ENCODE measurements at regions not wholly inside any gene's neighbourhood (a gene's known extent, or its start where the extent isn't known, plus 50 kb on each side); places are given as distances from the start of the nearest gene placed in this dataset.

DNA sequence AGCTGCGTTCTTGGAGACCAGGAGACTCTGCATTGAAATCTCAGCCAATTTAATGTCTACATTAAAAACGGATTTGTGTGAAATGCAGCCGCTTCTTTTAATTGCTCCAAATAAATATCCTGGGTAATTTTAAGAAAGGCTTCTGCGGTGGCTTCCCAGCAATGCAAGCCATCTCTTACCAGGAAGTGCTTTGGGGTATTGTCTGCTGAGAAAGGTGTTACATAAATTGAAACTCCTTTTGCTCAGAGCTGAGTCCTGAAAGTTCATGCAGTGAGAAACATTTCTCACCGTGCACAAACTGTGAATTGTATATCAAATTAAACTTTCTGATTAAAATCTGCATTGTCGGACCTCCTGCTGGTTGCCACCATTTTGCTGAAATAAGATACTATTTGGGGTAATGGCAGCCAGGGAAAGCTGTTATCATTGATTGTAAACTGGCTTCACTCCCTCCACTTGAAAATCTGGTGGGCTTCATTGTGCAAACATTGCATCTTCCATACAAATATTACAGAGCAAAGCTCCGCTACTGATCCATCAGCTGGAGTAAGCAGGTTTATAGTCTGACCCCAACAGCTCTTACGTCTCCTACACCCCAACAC is 59.5 kb downstream of the ZIC5 start:
- no peak overlapping the region for H3K4me3 ChIP-seq (ENCODE audit: low read depth, low read length)
- TF ChIP-seq, protein P1, sequence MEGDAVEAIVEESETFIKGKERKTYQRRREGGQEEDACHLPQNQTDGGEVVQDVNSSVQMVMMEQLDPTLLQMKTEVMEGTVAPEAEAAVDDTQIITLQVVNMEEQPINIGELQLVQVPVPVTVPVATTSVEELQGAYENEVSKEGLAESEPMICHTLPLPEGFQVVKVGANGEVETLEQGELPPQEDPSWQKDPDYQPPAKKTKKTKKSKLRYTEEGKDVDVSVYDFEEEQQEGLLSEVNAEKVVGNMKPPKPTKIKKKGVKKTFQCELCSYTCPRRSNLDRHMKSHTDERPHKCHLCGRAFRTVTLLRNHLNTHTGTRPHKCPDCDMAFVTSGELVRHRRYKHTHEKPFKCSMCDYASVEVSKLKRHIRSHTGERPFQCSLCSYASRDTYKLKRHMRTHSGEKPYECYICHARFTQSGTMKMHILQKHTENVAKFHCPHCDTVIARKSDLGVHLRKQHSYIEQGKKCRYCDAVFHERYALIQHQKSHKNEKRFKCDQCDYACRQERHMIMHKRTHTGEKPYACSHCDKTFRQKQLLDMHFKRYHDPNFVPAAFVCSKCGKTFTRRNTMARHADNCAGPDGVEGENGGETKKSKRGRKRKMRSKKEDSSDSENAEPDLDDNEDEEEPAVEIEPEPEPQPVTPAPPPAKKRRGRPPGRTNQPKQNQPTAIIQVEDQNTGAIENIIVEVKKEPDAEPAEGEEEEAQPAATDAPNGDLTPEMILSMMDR (conservative IDR thresholded peaks at IDR 0.05; ENCODE audit: low read depth, low read length) = no peak
- no peak for DNase-seq (ENCODE audit: low read depth)

DNA sequence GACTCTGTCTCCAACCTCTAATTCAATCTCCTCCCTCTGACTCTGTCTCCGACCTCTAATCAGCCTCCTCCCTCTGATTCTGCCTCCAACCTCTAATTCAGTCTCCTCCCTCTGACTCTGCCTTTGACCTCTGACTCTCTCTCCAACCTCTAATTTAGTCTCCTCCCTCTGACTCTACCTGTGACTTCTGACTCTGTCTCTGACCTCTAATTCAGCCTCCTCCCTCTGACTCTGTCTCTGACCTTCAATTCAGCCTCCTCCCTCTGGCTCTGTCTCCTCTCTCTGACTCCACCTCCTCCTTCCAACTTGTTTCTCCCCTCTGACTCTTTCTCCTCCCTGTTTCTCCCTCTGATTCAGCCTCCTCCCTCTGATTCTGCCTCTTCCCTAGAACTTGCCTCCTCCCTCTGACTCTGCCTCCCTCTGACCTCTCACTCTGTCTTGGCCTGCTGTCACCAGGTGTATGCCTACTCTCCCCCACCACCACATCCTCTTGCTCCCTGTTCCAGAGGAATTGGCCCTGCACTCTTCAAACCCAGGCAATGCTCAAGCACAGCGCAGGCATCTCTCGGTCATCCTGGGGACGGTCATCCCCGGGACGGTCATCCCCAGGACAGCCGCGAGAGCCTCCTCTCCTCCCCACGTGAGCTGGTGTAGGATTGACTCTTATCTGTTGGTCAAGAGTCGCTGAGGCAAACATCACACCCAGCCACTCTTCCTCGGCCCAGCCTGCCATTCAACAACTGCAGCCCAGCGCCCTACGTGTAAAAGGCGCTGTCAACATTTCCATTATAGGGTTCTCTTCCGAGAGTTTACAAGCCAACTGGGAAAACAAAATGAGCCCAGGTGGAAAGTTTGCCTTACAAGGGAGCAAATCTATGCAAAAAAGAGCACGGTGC is 60.2 kb downstream of the ZIC5 start:
- TF ChIP-seq, protein P1 (conservative IDR thresholded peaks at IDR 0.05; ENCODE audit: low read depth, low read length) = no peak
- no peak for DNase-seq (ENCODE audit: low read depth)
- H3K4me3 ChIP-seq (ENCODE audit: low read depth, low read length) = no peak overlapping the region

DNA sequence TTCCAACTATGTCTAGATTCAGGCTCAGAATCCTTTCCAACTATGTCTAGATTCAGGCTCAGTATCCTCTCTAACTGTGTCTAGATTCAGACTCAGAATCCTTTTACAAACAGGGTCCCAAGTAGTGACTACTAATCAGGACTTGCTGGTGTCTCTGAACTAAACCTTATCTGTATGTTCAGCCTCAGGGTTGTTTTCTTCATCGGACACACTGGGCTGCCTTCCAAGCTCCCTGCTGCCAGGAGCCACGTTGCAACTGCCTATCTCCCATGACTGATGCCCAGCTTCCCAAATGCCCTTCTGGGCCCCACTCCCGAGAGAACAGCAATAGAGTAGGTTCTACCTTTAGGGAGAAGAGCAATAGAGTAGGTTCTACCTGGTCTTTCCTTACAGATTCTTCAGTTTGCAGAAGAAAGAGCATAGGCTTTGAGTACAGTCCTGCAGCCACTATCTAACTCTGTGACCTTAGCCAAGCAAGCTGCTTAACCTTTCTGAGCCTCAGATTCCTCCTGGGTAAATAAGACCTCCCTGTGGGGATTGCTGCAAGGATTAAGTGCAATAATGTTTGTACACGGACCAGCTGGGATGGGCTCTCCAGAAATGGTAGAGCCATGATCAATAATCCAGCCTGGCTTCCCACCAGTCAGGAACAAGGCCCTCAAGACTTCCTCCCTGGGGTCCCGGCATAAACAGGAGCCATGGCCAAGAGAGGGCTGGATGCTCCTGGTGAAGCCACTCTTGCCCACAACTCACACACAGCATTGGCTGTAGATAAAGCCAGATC is 61.5 kb downstream of the ZIC5 start:
- H3K4me3 ChIP-seq (ENCODE audit: low read depth, low read length) = no peak overlapping the region
- TF ChIP-seq, protein P1 (conservative IDR thresholded peaks at IDR 0.05; ENCODE audit: low read depth, low read length) = no peak
- no peak for DNase-seq (ENCODE audit: low read depth)

DNA sequence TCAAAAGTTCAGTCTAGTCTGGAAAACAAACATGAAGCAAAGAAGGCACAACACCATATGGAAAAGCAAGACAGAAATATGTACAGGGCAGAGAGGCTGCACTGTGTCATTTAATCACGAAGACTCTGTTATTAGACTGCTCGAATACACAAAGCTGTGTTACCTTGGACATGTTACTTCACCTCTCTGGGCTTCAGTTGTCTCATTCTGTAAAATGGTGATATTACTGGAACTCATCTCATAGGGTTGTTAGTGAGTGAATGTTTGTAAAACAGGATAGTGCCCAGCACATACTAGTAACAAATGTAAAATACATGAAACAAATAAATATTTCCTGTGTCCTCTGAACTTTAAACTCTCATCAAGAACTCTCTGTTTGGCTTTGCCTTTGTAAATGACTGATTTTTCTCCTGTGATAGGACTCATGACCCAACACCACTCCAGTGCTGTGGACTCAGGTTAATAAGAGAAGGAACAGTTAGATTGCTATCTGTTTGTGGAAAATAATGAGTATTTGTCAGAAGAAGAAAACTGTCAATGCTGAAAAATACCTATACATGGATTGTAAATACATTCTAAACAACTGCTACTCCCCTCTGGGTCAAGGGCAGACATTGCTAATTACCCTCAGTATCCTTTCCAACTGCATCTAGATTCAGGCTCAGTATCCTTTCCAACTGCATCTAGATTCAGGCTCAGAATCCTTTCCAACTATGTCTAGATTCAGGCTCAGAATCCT is 62.3 kb downstream of the ZIC5 start:
- TF ChIP-seq, protein P1 (conservative IDR thresholded peaks at IDR 0.05; ENCODE audit: low read depth, low read length) = no peak
- DNase-seq (ENCODE audit: low read depth) = no peak
- no peak overlapping the region for H3K4me3 ChIP-seq (ENCODE audit: low read depth, low read length)

- no peak for DNase-seq (ENCODE audit: low read depth)
- no peak overlapping the region for H3K4me3 ChIP-seq (ENCODE audit: low read depth, low read length)
- TF ChIP-seq, protein P1 (conservative IDR thresholded peaks at IDR 0.05; ENCODE audit: low read depth, low read length) = no peak
Observed at GRCh38 chr13:99908140-99908803, 63.3 kb downstream of the ZIC5 start.

DNA sequence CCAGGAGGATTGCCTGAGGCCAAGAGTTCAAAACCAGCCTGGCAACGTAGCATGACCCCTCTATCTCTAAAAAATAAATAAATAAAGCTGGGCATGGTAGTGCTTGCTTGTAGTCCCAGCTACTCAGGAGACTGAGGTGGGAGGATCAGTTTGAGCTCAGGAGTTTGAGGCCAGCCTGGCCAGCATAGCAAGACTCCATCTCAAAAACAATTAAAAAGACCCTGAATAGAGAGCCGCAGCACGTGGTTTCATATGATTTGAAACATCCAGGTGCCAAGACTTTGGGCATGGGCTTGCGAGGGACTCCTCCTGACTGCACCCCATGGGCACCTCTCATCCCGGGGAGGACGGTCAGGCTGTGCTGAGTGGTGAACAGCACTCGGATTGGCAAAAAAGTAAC is 63.9 kb downstream of the ZIC5 start:
- H3K4me3 ChIP-seq (ENCODE audit: low read depth, low read length) = no peak overlapping the region
- DNase-seq (ENCODE audit: low read depth) = no peak
- TF ChIP-seq, protein P1 (conservative IDR thresholded peaks at IDR 0.05; ENCODE audit: low read depth, low read length) = no peak
